Epithelial cell of proximal tubule (primary cell): ENCODE measurements at regions not wholly inside any gene's neighbourhood (a gene's known extent, or its start where the extent isn't known, plus 50 kb on each side); places are given as distances from the start of the nearest gene placed in this dataset.

Source experiments
- DNase-seq: peaks from one replicate; pipeline ENCODE4 v3.0.0-alpha.2; 2011; ENCODE audit warnings: low read depth
- H3K4me3 ChIP-seq: 2 replicates; pipeline ENCODE4 v1.5.1; 2011; ENCODE audit warnings: low read depth, mild to moderate bottlenecking, low read length
- CTCF ChIP-seq: conservative IDR thresholded peaks from 2 replicates; pipeline ENCODE4 v1.5.1; 2012; ENCODE audit warnings: low read depth, mild to moderate bottlenecking, low read length

GRCh38 chr9:96023486-96023885, 148.0 kb downstream of the ERCC6L2 start:
- no peak for DNase-seq
- no peak overlapping the region for H3K4me3 ChIP-seq
- TF ChIP-seq CTCF, result no peak

- TF ChIP-seq CTCF, result no peak
- no peak overlapping the region for H3K4me3 ChIP-seq
- DNase-seq, result no peak
These were observed 147.1 kb downstream of the ERCC6L2 start for GRCh38 chr9:96022445-96023051.

DNA sequence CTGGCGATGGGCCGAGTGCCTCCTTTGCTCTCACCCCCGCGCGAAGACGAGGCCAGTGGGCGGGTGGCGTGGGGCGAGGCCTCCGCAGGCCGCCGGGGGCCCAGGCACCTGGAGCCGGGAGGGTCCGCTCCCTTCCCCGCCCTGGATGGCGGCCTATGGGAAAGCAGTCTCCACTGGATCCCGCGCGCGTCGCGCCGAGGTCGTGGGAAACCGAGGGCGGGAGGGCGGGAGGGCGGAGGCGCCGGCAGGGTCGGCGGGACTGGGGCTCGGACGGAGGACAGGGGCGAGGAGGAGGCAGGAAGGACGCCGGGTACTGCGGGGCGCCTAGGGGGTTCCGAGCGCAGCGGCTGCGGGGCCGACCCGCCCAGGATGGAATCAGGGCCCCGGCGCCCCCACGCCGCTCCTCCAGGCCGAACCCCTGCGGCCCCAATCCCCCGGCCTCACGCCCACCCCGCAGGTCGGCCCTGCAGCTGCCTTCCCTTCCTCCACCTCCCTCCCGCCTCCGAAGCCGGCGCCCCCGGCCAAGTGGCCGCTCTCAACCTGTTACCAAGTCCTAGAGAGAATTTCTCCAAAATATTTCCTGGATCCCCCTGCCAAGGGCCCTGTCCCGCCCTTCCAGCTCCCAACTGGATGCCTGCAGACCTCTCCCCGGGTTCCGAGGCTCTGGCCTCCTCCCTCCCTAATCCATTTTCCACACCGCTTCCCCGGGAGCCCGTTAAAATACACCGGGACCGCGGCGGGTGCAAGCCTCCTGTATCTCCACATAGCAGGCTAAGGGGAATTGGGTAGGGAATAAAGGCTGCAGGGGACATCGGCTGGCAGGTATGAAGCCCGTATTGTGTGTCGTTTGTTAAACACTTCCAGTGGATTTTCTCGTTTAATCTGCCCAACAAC, 146.3 kb downstream of the ERCC6L2 start:
- peak overlapping the region; percentile 55 for H3K4me3 ChIP-seq
- no peak for TF ChIP-seq CTCF
- no peak for DNase-seq

- no peak for TF ChIP-seq CTCF
- no peak for DNase-seq
- H3K4me3 ChIP-seq, result peak overlapping the region; percentile 55
These were observed 145.5 kb downstream of the ERCC6L2 start for GRCh38 chr9:96020792-96021550.

DNA sequence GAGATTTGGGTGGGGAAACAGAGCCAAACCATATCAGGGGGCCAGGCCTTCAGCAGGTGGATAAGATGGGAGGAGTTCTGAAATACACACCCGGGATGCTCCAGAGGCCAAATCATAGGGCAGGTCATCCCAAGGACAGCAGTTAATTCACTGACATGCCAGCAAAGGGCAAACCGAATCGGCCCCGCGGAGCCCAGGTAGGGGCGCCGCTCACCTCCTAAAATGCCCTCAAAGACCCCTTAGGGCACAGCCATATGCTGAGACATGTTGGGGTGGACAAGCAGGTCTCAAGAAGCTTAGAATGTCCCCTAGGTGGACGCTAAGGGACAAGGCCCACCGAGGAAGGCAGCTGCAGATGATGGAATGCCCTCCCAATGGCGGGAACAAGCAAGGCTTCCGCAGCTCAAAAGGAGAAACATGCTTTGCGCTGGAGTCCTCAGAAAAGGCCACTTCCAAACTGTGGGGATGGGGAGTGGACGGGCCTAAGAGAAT, 144.9 kb downstream of the ERCC6L2 start:
- no peak for TF ChIP-seq CTCF
- H3K4me3 ChIP-seq, result peak overlapping the region; percentile 55
- DNase-seq, result no peak
